ENCODE measurements at regions not wholly inside any gene's neighbourhood (a gene's known extent, or its start where the extent isn't known, plus 50 kb on each side); places are given as distances from the start of the nearest gene placed in this dataset.

- TF ChIP-seq CREB5 (CRISPR knock-in tag; IDR thresholded peaks at IDR 0.05; ENCODE audit: low read depth): no peak
- no peak for TF ChIP-seq RARB (CRISPR knock-in tag; IDR thresholded peaks at IDR 0.05)
- TF ChIP-seq, protein P1, sequence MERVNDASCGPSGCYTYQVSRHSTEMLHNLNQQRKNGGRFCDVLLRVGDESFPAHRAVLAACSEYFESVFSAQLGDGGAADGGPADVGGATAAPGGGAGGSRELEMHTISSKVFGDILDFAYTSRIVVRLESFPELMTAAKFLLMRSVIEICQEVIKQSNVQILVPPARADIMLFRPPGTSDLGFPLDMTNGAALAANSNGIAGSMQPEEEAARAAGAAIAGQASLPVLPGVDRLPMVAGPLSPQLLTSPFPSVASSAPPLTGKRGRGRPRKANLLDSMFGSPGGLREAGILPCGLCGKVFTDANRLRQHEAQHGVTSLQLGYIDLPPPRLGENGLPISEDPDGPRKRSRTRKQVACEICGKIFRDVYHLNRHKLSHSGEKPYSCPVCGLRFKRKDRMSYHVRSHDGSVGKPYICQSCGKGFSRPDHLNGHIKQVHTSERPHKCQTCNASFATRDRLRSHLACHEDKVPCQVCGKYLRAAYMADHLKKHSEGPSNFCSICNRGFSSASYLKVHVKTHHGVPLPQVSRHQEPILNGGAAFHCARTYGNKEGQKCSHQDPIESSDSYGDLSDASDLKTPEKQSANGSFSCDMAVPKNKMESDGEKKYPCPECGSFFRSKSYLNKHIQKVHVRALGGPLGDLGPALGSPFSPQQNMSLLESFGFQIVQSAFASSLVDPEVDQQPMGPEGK (CRISPR knock-in tag; IDR thresholded peaks at IDR 0.05; ENCODE audit: borderline replicate concordance): no peak
- no peak for TF ChIP-seq ZFP30 (CRISPR knock-in tag; IDR thresholded peaks at IDR 0.05)
- TF ChIP-seq BACH2 (CRISPR knock-in tag; IDR thresholded peaks at IDR 0.05; ENCODE audit: borderline replicate concordance): no peak
- no peak for TF ChIP-seq ZNF8 (CRISPR knock-in tag; IDR thresholded peaks at IDR 0.05)
- no peak for TF ChIP-seq OSR1 (CRISPR knock-in tag; IDR thresholded peaks at IDR 0.05)
- TF ChIP-seq ISL1 (CRISPR knock-in tag; IDR thresholded peaks at IDR 0.05): no peak
- TF ChIP-seq CSDC2 (CRISPR knock-in tag; IDR thresholded peaks at IDR 0.05): no peak
- no peak for TF ChIP-seq ESRRG (CRISPR knock-in tag; IDR thresholded peaks at IDR 0.05)
- TF ChIP-seq, protein P2, sequence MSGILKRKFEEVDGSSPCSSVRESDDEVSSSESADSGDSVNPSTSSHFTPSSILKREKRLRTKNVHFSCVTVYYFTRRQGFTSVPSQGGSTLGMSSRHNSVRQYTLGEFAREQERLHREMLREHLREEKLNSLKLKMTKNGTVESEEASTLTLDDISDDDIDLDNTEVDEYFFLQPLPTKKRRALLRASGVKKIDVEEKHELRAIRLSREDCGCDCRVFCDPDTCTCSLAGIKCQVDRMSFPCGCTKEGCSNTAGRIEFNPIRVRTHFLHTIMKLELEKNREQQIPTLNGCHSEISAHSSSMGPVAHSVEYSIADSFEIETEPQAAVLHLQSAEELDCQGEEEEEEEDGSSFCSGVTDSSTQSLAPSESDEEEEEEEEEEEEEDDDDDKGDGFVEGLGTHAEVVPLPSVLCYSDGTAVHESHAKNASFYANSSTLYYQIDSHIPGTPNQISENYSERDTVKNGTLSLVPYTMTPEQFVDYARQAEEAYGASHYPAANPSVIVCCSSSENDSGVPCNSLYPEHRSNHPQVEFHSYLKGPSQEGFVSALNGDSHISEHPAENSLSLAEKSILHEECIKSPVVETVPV (CRISPR knock-in tag; IDR thresholded peaks at IDR 0.05): no peak
- no peak for TF ChIP-seq PPARA (CRISPR knock-in tag; IDR thresholded peaks at IDR 0.05; ENCODE audit: borderline replicate concordance)
- TF ChIP-seq ZC3H10 (CRISPR knock-in tag; IDR thresholded peaks at IDR 0.05): no peak
- no peak for TF ChIP-seq SNAI2 (CRISPR knock-in tag; IDR thresholded peaks at IDR 0.05)
Measured at GRCh38 chr1:198939956-198940355, 301.1 kb downstream of the PTPRC start.
